Kidney tubule cell (primary cell): ENCODE measurements at regions not wholly inside any gene's neighbourhood (a gene's known extent, or its start where the extent isn't known, plus 50 kb on each side); places are given as distances from the start of the nearest gene placed in this dataset.
A peak's percentile ranks its signal among the peaks of the same experiment; 100 is the strongest.
"Not testable (repeated sequence)": the region's sequence is repeated elsewhere in the genome, so short reads cannot be mapped to it uniquely, and the experiment has no call there.

Experiments used
- DNase-seq: peaks from one replicate; pipeline ENCODE4 v3.0.0-alpha.2; 2018; ENCODE audit warnings: low spot score

DNA sequence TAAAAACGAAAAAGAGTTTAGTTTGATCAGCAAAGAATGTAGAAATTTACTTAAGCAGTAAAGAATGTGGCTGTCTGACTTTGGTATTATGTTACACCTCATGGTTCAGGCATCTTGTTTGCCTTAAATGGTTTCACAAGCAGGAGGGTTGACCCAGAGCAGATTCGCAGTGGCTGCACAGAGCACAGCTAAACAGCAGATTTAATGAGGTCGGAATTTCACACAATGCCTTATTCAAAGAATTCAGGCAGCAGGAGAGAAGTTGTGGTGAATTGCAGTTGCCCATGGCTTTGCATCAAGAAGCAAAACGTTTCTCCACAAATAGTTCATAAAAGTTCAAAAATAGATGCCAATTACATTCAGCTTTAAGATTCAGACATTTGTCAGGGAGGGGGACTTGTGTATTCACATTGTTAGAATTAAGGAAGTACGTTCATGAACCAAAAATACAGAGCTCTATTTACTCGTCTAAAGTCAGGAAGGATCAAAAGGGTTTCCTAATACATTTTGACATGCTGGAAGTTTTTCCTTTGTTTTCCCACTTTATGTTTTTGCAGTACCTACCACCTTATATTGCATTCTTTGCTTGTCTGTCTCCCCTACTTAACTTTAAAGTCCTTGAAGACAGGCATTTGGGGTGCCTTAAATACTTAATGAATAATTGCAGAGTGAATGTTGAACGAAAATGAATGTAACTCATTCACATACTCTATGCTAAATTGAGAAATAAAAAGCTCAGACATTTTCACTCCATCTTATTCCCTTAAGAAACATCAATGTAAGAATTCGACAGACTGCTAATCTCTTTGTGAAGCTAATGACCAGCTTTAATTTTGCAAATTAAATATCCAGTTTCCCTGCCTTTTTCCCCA is 1163.6 kb upstream of the CITED2 start:
- DNase-seq, result peak; percentile 98

DNA sequence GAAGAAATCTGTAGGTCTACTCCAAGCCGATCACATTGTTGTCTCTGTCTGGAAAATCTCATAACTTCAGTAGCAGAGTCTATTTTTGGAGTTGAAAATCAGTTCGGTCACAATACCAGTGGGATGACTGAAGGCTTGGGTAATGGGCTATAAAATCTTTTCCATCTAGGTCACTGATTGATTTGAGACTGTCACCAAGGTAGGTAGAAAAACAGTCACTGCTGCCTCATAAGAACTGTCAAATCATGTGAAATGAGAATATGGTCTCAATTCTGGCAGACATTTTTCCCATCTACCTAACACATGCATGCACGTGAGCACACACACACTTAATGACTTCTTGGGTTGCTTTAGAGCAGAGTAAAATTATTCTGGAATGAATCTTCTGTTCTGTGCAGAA is 1162.8 kb upstream of the CITED2 start:
- peak; percentile 93 for DNase-seq

DNA sequence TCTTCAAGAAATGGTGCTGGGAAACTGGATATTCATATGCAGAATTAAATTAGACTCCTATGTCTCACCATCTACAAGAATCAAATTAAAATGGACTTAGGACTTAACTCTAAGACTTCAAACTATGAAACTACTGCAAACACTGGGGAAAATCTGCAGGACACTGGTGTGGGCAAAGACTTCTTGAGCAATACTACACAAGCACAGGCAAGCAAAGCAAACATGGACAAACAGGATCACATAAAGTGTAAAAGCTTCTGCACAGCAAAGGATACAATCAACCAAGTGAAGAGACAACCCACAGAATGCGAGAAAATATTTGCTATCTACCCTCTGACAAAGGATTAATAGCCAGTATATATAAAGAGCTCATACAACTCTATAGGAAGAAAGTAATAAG is 1161.1 kb upstream of the CITED2 start:
- no peak for DNase-seq

DNA sequence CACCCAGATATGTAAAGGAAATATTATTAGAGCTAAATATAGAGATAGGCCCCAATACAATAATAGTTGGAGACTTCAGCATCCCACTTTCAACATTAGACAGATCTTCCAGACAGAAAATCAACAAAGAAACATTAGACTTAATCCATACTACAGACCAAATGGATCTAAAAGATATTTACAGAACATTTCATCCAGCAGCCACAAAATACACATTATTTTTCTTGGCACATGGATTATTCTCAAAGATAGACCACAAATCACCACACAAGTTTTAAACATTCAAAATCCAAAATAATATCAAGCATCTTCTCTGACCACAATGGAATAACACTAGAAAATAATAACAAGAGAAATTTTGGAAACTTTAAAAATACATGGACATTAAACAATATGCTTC is 1159.1 kb upstream of the CITED2 start:
- no peak for DNase-seq

DNA sequence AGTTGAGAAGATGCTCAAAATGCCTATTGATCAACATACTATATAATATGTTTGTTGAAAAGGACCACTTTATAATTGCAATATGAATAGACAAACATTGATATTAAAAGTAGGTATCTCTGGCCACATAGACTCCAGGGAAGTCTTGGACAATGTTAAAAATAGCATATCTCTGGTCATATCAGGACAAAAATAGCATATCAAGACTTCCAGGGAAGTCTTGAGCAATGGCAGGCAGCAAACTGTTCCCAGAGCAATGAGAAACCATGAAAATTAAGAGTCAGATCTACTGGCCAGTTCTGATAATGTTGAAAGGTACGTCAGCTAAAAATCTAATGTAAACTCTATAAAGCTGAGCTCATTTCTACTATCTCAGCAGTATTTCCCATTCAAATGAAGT is 1130.3 kb upstream of the CITED2 start:
- DNase-seq, result no peak

DNA sequence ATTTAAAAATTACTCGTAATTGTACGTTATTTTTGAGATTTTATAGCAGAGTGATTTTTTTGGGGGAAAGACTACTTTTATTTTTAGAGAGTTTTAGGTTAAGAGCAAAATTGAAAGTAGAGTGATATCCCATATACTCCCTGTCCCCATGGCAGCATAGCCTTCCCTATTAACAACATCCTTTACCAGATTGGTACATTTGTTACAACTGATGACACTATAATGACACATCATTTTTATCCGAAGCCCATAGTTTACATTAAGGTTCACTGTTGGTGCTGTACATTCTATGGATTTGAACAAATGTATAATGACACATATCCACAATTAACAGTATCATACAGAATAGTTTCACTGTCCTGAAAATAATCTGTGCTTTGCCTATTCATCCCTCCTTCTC is 1126.4 kb upstream of the CITED2 start:
- no peak for DNase-seq

DNA sequence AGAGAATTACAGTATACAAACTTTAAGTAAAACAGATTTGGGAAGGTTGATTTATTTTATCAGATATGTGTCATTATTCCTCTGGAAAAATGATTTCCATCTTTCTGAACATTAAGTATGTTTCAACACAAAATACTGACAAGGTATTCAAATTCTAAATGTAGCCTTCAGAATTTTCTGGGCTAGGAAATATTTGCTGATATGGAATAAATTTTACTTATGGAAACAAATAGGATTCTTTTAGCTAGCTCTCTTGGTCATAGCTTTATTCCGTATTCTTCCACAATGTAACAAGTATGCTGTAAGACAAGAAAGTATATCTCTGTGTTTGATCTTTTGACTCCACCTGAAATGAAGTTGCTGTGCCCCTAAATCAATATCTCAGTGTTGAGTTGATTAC is 1125.2 kb upstream of the CITED2 start:
- DNase-seq, result no peak

DNA sequence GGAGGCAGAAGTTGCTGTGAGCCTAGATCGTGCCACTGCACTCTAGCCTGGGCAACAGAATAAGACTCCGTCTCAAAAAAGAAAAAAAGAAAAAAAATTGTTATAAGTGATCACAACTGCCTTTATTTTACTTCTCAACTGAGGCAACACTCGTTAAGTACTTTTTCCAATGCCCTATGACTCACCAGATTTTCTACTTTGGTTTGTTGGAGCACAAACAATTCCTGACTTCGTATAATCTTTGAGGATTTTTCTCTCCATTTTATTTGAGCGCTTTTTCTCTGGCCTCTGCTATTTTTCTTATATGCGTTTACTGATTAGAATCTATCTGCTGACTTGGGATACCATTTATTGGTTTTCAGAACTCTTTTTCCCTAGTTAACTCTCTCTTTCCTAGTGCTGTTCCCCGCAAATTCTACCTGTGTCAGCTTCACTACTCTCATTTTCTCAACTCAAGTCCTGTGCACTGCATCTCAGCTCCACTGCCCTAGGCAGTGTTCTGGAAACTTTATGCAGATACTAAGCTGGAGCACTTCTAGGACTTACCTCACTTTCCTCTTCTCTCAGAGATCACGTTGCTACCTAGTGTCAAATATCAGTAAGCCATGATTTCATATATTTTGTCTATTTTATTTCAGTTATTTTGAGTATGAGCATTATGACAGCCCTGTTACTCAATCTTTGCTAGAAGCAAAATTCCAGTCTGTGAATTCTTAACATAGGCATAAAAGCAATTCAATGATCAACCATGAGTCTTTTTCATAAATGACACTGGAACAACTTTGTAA is 1120.1 kb upstream of the CITED2 start:
- peak; percentile 7 for DNase-seq

DNA sequence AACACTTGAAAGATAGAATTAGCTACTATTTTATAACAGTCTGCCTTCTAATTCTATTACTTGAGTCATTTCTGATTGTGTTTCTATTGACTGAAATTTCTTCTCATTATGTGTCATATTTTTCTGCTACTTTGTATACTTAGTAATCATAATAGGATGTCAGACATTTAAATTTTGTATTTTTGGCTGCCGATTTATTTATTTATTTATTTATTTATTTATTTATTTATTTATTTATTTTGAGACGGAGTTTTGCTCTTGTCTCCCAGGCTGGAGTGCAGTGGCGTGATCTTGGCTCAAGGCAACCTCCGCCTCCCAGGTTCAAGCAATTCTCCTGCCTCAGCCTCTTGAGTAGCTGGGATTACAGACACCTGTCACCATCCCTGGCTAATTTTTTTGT is 1119.0 kb upstream of the CITED2 start:
- not testable (repeated sequence) for DNase-seq

DNA sequence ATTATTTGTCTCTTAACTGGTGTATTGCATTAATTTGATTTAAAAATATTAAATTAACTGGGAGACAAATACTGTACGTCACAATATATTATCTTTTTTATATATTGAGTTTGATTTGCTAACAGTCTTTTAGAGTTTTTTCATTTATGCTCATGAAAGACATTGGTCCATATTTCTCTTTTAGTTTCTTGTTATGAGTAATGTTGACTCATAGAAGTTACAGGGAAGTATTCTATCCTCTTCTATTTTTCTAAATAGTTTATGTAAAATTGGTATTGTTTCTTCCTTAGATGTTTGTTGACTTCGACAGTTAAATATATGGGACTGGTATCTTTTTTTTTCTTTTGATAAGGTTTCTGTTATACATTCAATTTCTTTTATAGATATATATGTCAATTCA is 1115.6 kb upstream of the CITED2 start:
- peak; percentile 35 for DNase-seq

DNA sequence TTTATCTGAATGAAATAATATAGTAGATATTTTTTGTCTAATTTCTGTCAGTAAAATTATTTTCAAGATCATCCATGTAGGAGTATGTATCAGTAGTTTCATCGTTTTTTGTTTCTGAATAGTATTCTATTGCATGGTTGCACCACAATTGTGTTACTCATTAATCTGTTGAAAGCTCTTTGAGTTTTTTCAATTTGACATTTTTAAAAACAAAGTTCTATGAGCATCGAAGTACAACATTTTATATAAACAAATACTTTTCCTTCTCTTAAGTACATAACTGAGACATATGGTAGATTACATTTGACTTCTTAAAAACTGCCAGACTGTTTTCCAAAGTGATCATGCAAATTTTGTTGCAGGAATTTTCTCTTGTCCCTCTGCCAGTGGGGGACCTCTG is 1113.1 kb upstream of the CITED2 start:
- DNase-seq, result no peak

DNA sequence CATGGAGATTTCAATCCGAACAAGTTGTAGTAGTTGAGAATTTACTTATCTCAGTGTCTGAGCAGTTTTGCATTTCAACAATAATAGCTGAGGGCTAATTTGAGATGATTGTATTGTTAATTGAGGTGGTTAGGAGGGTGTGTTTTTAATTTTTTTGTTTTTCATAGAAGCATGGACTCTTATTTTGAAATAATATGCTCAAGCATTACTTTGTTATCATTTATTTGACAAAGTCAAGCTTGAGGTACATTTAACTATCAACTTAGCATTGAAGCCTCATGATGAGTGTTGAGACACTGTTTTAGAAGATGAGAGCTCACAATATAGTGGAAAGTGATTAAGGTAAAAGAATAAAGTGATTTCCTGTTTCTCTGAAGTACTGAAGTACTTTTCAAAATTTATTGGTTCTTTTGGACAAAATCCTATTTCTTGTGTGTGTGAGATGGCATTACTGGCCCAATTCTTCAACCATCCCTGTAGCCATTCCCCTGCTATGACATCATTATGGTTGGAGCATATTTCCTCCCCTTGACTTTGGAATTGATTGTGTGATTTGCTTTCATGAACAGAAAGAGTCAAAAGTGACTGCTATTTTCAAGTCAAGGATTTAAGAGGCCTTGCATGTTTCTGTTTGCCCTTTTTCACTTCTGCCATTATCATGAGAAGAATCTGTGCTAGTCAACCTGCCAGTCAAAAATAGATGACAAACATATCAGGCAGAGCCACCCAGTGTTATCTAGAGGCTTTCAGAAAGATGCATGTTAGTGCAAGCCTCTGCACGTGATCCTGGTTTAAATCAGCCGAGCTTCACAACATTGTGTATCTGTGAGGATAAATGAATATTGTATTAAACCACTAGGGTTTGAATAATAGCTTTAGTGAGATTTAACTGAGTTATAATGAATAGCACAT is 1112.3 kb upstream of the CITED2 start:
- peak; percentile 58 for DNase-seq

DNA sequence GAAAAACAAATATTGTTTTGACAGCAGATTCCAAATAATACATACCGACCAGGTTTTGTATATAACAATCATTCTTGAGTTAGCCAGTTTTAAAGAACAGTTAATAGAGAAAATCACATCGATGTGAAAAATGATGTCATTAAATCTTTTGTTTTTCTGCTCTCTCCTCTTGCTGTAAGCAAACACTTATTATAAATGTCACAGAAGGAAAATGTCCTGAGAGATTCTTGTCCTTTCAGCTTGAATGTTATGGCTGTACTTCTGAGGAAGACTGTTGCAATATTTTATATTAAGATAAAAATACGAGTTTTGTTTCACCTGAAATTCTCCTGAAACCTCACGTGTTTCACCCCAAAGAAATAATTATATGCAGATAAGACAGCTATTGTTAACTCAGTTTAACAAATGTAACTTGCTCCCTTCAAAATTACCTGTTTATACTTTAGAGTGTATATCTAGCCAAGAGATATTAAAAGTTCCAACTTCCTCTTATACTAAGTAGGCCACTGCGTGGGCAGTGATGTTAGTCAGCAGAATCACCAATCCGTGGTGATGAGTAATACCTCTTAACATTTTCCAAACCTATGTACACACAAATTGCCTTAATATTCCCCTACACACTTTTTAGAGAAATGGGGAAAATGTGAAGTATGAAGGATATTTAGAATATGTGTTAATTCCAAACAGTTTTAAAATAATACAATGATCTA is 1111.4 kb upstream of the CITED2 start:
- peak; percentile 91 for DNase-seq

DNA sequence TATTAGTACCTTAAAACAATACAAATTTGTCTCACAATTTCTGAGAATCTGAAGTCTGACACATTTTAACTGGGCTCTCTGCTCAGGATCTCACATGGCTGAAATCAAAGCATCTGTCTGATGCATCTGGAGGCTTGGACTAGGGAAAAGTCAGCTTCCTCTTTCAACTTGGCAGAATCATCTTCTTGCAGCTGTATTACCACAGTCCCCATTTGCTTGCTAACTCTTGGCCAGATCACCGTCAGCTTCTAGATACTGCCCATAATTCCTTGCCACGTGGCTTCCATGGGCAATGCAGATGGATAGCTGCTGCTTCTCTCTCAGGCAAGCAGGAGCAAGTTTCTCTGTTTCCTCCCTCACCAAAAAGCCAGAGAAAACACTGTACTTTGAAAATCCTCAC is 1106.4 kb upstream of the CITED2 start:
- no peak for DNase-seq

DNA sequence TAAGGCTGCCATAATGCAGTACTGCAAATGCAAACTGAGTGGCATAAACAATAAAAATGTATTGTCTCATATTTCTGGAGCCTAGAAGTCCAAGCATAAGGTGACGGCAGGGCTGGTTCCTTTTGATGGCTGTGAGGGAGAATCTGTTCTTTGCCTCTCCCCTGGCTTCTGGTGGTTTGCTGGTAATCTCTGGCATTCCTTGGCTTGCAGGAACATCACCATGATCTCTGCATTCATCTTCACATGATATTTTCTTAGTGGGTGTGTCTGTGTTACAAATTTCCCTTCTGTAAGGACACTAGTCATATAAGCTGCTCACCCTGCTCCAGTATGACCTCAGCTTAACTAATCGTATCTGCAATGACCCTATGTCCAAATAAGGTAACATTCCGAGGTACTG is 1104.2 kb upstream of the CITED2 start:
- DNase-seq, result no peak

DNA sequence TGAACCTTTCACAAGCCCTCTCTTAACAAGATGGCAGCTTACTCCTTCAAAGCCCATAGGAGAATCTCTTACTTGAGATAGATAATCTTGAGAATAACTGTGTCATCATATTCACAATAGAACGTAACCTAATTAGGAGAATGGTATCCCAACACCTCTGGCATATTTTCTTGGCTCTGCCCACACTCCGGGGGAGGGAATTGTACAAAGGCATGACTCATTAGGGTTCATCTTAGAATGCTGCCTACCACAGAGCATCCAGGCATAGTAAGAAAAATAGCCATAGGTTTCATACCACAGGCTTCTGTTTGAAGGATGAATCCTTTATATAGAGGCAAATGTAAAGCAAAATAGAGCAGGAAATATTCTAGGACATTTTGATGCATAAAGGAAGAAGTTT is 1100.6 kb upstream of the CITED2 start:
- peak; percentile 54 for DNase-seq

DNA sequence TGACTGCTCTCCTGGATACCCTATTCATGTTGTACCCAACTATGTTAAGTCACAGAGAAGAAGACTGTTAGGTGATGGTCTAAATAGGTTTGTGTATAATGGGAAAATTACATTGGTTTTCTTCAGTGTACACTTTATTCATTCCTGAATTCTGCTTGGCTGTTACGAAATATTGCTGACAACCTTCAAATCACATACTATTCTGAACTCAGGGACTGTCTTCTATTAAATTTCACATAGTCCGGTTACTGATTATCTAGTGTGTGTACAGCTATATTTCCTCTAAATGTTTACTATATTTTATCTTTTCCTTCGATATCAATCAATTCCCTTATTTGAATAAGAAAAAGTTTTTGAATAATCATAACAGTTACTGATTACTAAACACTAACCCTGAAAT is 1090.3 kb upstream of the CITED2 start:
- no peak for DNase-seq

DNA sequence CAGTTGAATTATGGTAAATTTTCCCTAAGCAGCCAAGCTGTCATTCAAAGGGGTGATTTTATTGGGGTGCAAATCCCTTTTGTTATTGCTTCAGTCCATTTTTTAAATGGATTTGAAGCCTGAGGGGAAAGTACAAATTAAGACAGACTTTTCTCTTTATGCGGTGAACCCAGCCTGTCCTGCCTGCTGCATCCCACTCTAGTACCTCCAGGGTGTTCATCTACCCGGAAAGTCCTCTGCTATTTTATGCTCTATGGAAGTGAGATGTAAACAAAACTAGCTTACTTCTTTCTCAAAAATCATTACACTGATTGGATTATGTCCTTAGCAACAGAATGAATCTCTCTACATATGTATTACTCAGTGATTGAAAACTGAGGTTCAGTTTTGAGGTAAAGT is 1088.9 kb upstream of the CITED2 start:
- no peak for DNase-seq

DNA sequence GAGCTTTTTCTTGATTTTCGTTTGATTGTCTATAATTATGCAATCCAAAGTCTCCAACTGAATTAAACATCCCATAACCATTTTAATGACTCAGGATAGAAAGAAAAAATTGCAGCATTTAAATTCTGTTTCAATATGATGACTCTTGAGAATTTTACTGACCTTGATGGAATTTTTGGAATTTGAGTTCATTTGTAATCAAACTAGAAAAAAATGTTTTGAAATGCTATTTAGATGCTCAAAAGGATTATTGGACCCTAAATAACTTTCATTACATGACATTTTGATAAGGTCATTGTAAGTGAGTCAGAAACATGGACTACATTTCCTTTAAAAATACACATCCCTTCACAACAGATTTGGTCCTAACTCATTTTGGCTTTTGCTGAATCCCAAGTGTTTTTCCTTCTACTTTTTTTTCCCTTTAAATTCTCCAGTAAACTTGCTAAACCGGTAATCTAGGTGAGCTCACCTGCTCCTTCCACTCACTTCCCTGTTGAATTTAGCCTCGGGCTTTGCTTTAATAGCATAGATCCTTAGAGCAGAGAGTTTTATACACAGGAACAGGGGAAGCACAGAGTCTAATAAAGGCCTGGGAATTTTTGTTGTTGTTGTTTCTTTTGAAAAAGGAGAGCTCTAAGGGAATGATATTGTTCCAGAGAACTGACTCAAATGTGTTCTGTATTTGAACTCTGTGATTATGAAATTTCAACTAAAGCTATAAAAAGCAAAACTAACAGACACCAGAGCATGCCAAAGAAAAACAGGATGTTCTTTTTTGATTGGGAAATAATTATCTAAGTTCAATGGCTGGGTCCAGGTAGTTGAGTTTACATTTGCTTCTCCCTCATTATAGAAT is 1088.2 kb upstream of the CITED2 start:
- peak; percentile 71 for DNase-seq

DNA sequence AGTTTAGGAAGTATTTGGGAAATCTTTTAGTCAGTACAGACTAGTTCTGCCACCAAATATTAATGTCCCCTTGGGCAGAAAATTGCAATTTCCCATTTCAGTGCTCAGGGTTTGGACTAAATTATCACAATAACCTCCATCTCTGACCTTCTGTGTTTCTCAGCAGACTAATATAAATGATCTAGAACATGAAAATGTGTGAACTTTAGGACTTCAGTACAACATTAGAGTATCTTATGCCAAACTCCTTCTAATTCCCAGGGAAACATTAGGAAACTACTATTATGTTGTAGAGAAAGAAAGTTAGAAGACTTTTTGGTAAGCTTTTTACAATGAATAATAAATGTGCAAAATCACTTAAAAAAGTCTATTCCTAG is 1087.6 kb upstream of the CITED2 start:
- DNase-seq, result no peak

DNA sequence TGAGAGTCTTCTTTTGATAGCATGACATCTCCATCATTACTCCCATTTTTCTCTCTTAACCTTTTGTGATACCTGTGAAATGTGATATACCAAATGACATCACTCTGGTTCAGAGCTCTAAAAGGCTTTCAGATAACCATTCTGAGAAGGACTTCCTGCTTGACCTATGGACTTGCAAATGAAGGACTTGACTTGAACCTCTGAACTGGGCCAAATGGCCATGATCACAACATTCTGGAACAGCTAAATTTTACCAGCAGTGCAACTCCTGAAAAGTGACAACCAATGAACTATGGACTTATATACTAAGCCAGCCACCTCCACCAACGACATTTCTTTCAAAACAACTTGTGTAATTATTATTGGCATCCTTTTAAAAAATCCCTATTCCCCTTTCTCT is 1085.8 kb upstream of the CITED2 start:
- no peak for DNase-seq
